Esophagus squamous epithelium (tissue), 4 donors: ENCODE measurements at regions not wholly inside any gene's neighbourhood (a gene's known extent, or its start where the extent isn't known, plus 50 kb on each side); places are given as distances from the start of the nearest gene placed in this dataset.

ENCODE experiments used
- CTCF ChIP-seq, 6 experiments: fragments of 450-650 bp in 4 of 6; fragments of 200-600 bp in 2 of 6; sonication (generic) in 2 of 6; IDR thresholded peaks; one replicate each; pipeline ENCODE4 v1.5.1; 2016 to 2019; ENCODE audit warnings: antibody characterized with exemption in 6 of 6, mild to moderate bottlenecking in 4 of 6, moderate library complexity in 4 of 6
- POLR2A ChIP-seq, 4 donors: fragments of 450-650 bp; IDR thresholded peaks; one replicate each; pipeline ENCODE4 v1.6.1; 2017; ENCODE audit warnings: antibody characterized with exemption in 4 of 4, mild to moderate bottlenecking in 4 of 4, moderate library complexity in 3 of 4

- TF ChIP-seq POLR2A (IDR thresholded peaks at IDR 0.05) (no peak), CTCF (IDR thresholded peaks at IDR 0.05) (no peak)
Observed at GRCh38 chr13:80105350-80105749, 235.6 kb downstream of the SPRY2 start.
